ENCODE measurements at regions not wholly inside any gene's neighbourhood (a gene's known extent, or its start where the extent isn't known, plus 50 kb on each side); places are given as distances from the start of the nearest gene placed in this dataset.

GRCh38 chr11:112540261-112540660, 279.6 kb upstream of the PLET1 start:
- Histone ChIP-seq H3K27me3 (no peaks in the 10 kb centered on the region), H3K27ac (no peak overlapping the region), H3K9me3 (no peaks in the 10 kb centered on the region), H3K4me1 (no peaks in the 10 kb centered on the region), H3K36me3 (no peaks in the 10 kb centered on the region), H3K4me3 (no peak overlapping the region)
- TF ChIP-seq CTCF (IDR thresholded peaks at IDR 0.05): no peak
- no peak for DNase-seq (ENCODE audit: low spot score)

GRCh38 chr11:112541140-112542046, 280.7 kb upstream of the PLET1 start:
- no peak for TF ChIP-seq CTCF (IDR thresholded peaks at IDR 0.05)
- no peak overlapping the region for H3K4me3 ChIP-seq
- H3K4me1 ChIP-seq: no peaks in the 10 kb centered on the region
- H3K36me3 ChIP-seq: no peaks in the 10 kb centered on the region
- no peak for DNase-seq (ENCODE audit: low spot score)
- H3K9me3 ChIP-seq: no peaks in the 10 kb centered on the region
- no peaks in the 10 kb centered on the region for H3K27me3 ChIP-seq
- H3K27ac ChIP-seq: no peak overlapping the region

GRCh38 chr11:112542479-112542878, 281.8 kb upstream of the PLET1 start:
- no peaks in the 10 kb centered on the region for H3K36me3 ChIP-seq
- no peak for DNase-seq (ENCODE audit: low spot score)
- H3K4me3 ChIP-seq: no peak overlapping the region
- TF ChIP-seq CTCF (IDR thresholded peaks at IDR 0.05): no peak
- H3K9me3 ChIP-seq: no peaks in the 10 kb centered on the region
- H3K4me1 ChIP-seq: no peaks in the 10 kb centered on the region
- no peaks in the 10 kb centered on the region for H3K27me3 ChIP-seq
- H3K27ac ChIP-seq: no peak overlapping the region

GRCh38 chr11:112543390-112543789, 282.7 kb upstream of the PLET1 start:
- H3K4me3 ChIP-seq: no peak overlapping the region
- H3K27ac ChIP-seq: no peak overlapping the region
- no peak for DNase-seq (ENCODE audit: low spot score)
- no peaks in the 10 kb centered on the region for H3K27me3 ChIP-seq
- no peaks in the 10 kb centered on the region for H3K9me3 ChIP-seq
- no peaks in the 10 kb centered on the region for H3K4me1 ChIP-seq
- H3K36me3 ChIP-seq: no peaks in the 10 kb centered on the region
- TF ChIP-seq CTCF (IDR thresholded peaks at IDR 0.05): no peak

- TF ChIP-seq CTCF (IDR thresholded peaks at IDR 0.05): no peak
- no peak for DNase-seq (ENCODE audit: low spot score)
- no peaks in the 10 kb centered on the region for H3K9me3 ChIP-seq
- no peaks in the 10 kb centered on the region for H3K4me1 ChIP-seq
- no peaks in the 10 kb centered on the region for H3K27me3 ChIP-seq
- H3K4me3 ChIP-seq: no peak overlapping the region
- no peaks in the 10 kb centered on the region for H3K36me3 ChIP-seq
- no peak overlapping the region for H3K27ac ChIP-seq
Observed at GRCh38 chr11:112548641-112549040, 288.0 kb upstream of the PLET1 start.
